Cardiac muscle cell (in vitro differentiated cells and primary cell): ENCODE measurements at regions not wholly inside any gene's neighbourhood (a gene's known extent, or its start where the extent isn't known, plus 50 kb on each side); places are given as distances from the start of the nearest gene placed in this dataset.

Experiments
- DNase-seq, 2 donors: peaks; one replicate each; pipeline versions ENCODE4 v3.0.0 to v3.0.0-alpha.2; 2010 to 2017; ENCODE audit warnings: low read depth in 1 of 2, low spot score in 1 of 2
- H3K27ac ChIP-seq: fragments of 200-600 bp; sonication (generic); 2 replicates; pipeline ENCODE4 v1.5.1; 2016
- H3K27me3 ChIP-seq: fragments of 200-600 bp; sonication (generic); 2 replicates; pipeline ENCODE4 v1.6.0; 2016; ENCODE audit warnings: control low read depth
- H3K36me3 ChIP-seq: fragments of 200-600 bp; sonication (generic); 2 replicates; pipeline ENCODE4 v1.5.1; 2016; ENCODE audit warnings: control low read depth
- H3K4me1 ChIP-seq: fragments of 200-600 bp; sonication (generic); 2 replicates; pipeline ENCODE4 v1.8.1; 2017; ENCODE audit warnings: low read depth, mild to moderate bottlenecking, mixed run types
- H3K4me3 ChIP-seq: fragments of 200-600 bp; sonication (generic); 2 replicates; pipeline ENCODE4 v1.5.1; 2016; ENCODE audit warnings: mild to moderate bottlenecking
- H3K9me3 ChIP-seq: fragments of 200-600 bp; sonication (generic); 2 replicates; pipeline ENCODE4 v1.5.1; 2017; ENCODE audit warnings: low read depth, mild to moderate bottlenecking, control low read depth
- TF ChIP-seq, protein P1 (sequence below): IDR thresholded peaks from 2 replicates; pipeline ENCODE4 v1.5.1; 2012; ENCODE audit warnings: low read depth, mild to moderate bottlenecking, low read length

DNA sequence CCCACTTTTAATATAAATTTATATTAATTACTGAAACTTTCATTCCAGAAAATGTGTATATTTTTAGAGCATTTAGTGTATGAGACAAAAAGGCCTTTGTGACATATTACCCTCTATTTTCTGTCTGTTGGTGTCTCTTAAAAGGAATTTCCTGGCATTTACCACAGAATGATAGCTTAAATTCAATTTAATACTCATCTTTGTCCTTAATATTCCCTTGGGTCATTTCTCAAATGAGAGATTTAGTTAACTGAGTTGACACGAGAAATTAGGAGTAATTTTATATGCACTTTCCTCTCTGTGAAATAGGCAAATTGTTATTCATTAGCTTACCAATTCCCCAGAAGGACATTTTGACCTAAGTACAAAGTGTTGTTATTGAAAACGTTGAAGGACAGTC lies 101.7 kb upstream of the CTTNBP2 start:
- TF ChIP-seq, protein P1, sequence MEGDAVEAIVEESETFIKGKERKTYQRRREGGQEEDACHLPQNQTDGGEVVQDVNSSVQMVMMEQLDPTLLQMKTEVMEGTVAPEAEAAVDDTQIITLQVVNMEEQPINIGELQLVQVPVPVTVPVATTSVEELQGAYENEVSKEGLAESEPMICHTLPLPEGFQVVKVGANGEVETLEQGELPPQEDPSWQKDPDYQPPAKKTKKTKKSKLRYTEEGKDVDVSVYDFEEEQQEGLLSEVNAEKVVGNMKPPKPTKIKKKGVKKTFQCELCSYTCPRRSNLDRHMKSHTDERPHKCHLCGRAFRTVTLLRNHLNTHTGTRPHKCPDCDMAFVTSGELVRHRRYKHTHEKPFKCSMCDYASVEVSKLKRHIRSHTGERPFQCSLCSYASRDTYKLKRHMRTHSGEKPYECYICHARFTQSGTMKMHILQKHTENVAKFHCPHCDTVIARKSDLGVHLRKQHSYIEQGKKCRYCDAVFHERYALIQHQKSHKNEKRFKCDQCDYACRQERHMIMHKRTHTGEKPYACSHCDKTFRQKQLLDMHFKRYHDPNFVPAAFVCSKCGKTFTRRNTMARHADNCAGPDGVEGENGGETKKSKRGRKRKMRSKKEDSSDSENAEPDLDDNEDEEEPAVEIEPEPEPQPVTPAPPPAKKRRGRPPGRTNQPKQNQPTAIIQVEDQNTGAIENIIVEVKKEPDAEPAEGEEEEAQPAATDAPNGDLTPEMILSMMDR = no peak
- Histone ChIP-seq H3K27me3 (no peaks in the 10 kb centered on the region), H3K4me3 (no peak overlapping the region), H3K9me3 (no peaks in the 10 kb centered on the region), H3K36me3 (no peaks in the 10 kb centered on the region), H3K4me1 (no peaks in the 10 kb centered on the region), H3K27ac (no peak overlapping the region)
- DNase-seq = no peak

DNA sequence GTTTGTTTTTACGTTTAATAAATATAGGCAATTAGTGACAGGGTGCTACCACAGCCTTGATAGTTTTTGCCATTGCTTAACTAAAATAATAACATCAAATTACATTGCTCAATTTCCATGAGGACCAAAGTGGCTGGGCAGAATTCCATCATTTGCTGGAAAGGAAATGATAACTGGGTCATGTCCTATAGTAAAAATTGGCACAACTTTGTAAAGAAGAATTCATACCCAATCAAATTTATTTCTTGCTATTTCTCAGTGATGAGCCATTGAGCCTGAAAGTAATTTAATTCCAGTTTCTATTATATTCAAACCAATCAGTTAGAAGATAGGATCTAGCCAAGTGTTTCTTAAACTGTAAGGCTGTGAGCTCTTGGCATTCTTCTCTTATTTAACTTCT lies 102.2 kb upstream of the CTTNBP2 start:
- TF ChIP-seq, protein P1 = no peak
- Histone ChIP-seq H3K4me1 (no peaks in the 10 kb centered on the region), H3K27me3 (no peaks in the 10 kb centered on the region), H3K27ac (no peak overlapping the region), H3K36me3 (no peaks in the 10 kb centered on the region), H3K9me3 (no peaks in the 10 kb centered on the region), H3K4me3 (no peak overlapping the region)
- no peak for DNase-seq

DNA sequence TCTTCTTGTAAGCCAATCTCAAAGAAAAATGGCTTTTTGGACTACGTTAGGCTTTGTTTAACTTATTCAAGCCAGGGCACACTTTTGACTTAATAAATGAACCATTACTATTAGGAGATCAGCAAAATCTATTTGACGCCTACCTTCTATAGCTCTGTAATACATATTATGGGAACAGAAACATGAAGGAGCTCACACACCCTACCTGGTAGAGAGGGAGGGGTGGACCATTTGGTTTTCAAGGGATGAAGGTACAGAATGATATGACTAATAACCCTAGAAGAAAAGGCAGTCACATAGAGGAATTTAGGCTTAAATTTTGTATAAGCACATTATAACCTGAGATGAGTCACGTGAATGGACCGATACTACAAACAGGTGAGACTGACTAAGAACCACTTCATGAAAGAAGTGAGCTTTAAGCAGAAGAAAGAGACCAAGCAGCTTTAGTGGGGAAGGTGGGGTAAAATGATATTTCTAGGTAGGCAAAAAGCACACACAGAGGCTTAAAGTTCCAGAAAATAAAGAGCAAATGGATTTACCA lies 106.8 kb upstream of the CTTNBP2 start:
- Histone ChIP-seq H3K4me3 (no peak overlapping the region), H3K27ac (no peak overlapping the region), H3K4me1 (no peaks in the 10 kb centered on the region), H3K27me3 (no peaks in the 10 kb centered on the region), H3K9me3 (peaks cover 3% of the 10 kb centered on the region), H3K36me3 (no peaks in the 10 kb centered on the region)
- no peak for DNase-seq
- TF ChIP-seq, protein P1 = no peak

DNA sequence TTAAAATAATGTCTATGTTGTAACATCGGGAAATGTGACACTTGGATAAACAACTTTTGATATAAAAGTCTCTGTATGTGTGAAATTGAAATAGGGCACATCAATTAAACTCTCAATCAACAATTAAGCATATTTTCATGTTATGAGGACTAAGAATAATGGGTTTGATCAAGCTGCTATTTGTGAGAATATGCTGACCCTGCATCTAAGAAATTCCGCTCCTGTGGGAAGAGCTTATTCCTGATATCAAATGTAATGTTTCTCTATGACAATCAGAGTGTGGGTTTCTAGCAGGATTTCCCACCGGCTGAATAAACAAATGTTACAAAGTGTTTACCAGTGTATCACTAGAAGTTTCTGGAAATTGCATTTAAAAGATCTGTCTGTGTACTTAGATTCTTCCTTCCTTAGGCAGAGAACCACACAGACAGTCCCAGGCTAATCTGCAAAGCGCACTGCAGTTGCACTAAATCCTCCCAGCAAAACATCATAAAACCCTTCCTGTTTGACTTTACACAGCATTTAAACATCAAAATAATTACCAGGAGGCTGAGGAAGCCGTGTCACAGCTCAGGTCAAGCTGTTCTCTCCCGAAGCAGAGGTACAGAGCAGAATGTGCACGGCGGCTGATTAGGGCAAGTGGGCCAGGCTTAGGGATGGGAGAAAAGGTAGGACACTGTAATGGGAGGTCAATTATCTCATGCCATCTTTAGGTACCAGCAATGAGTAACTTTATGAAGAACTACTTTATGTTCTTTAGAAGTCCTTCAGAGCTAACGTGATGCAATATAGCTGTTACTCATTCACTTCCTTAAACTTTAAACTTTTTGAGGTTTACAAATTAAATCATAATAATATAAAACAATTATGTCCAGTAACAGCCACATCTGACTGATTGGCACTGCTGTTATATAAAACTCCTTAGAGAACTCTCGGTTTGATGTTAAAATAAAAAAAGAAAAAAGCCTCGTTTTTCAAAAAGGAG lies 109.1 kb upstream of the CTTNBP2 start:
- Histone ChIP-seq H3K4me1 (no peaks in the 10 kb centered on the region), H3K4me3 (no peak overlapping the region), H3K9me3 (peaks cover 3% of the 10 kb centered on the region), H3K27me3 (no peaks in the 10 kb centered on the region), H3K36me3 (no peaks in the 10 kb centered on the region), H3K27ac (no peak overlapping the region)
- TF ChIP-seq, protein P1 = no peak
- no peak for DNase-seq

DNA sequence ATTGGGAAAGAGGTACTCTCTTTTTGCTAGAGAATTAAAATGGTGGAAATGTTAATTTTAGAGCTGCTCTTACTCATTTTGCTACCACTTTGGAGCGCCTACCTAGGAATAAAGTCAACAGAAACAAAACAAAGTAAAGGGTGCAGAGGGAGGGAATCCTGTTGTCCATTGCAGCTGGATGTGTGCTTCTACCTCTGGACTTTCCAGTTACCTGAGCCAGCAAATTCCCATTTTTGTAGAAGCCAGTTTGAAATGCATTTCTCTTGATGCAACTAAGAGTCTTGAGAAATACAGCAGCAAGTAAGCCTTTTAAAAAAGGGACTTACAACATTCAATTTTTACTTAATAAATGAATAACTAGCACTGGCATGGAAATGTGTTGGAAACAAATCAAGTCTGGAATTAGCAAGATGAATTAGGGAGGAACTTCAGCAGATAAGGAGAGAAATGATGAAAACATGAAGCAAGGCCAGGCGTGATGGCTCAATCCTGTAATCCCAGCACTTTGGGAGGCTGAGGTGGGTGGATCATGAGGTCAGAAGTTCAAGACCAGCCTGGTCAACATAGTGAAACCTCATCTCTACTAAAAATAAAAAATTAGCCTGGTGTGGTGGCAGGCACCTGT lies 113.5 kb upstream of the CTTNBP2 start:
- no peak for DNase-seq
- no peaks in the 10 kb centered on the region for H3K27me3 ChIP-seq
- peaks cover 3% of the 10 kb centered on the region for H3K9me3 ChIP-seq
- no peak overlapping the region for H3K4me3 ChIP-seq
- no peak overlapping the region for H3K27ac ChIP-seq
- no peaks in the 10 kb centered on the region for H3K4me1 ChIP-seq
- H3K36me3 ChIP-seq = no peaks in the 10 kb centered on the region
- TF ChIP-seq, protein P1 = no peak
